ENCODE measurements at regions not wholly inside any gene's neighbourhood (a gene's known extent, or its start where the extent isn't known, plus 50 kb on each side); places are given as distances from the start of the nearest gene placed in this dataset.

DNA sequence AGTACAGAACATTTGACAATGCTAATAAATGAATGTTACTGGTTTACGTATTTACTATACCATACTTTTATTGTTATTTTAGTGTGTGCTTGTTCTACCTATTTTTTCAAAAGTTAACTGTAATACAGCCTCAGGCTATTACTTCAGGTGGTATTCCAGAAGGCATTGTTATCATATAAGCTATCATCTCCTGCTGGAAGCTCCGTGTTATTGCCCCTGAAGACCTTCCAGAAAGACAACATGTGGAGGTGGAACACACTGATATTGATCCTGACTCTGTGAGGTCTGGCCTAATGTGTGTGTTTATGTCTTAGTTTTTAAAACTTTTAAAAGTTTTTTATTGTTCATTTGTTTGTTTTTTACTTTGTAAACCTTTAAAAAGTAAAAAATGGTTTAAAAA is 509.8 kb upstream of the SPRY2 start:
- Histone ChIP-seq H3K4me1 (replicated peaks in 1 of 2) (no peaks in the 10 kb centered on the region), H3K9me3 (replicated peaks in 1 of 3) (no peaks in the 10 kb centered on the region), H3K27me3 (no peaks in the 10 kb centered on the region), H3K27ac (no peak overlapping the region), H3K36me3 (replicated peaks in 1 of 2) (no peaks in the 10 kb centered on the region), H3K4me3 (no peak overlapping the region)
- 78 to 87% (median 83%) methylated on average over 2 of the region's 2 CpGs for WGBS, 4 donors
- TF ChIP-seq, protein P1, sequence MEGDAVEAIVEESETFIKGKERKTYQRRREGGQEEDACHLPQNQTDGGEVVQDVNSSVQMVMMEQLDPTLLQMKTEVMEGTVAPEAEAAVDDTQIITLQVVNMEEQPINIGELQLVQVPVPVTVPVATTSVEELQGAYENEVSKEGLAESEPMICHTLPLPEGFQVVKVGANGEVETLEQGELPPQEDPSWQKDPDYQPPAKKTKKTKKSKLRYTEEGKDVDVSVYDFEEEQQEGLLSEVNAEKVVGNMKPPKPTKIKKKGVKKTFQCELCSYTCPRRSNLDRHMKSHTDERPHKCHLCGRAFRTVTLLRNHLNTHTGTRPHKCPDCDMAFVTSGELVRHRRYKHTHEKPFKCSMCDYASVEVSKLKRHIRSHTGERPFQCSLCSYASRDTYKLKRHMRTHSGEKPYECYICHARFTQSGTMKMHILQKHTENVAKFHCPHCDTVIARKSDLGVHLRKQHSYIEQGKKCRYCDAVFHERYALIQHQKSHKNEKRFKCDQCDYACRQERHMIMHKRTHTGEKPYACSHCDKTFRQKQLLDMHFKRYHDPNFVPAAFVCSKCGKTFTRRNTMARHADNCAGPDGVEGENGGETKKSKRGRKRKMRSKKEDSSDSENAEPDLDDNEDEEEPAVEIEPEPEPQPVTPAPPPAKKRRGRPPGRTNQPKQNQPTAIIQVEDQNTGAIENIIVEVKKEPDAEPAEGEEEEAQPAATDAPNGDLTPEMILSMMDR (IDR thresholded peaks at IDR 0.05) = no peak
- no peak for TF ChIP-seq POLR2A (IDR thresholded peaks at IDR 0.05)
- intact Hi-C loops (cut with DNase I) = no loop called here
- DNase-seq = no peak

DNA sequence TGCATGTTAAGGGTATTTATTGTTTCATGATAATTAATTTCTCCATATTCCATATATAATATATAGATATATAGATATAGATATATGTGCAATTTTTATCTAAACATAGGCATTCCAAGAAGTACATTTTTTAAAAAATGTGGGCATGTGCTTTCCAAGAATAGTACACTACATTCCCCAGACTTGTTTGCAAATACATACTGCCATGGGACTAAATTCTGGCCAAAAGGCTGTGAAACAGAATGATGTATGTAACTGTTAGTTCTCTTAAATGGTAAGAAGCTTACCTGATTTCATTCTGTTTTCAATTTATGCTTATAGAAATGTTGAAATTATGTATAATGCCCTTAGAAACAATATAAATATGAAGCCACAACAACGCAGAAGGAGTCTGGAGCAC is 503.2 kb upstream of the SPRY2 start:
- intact Hi-C loops (cut with DNase I) = no loop called here
- no peaks in the 10 kb centered on the region for H3K9me3 ChIP-seq (replicated peaks in 1 of 3)
- H3K27ac ChIP-seq = no peak overlapping the region

DNA sequence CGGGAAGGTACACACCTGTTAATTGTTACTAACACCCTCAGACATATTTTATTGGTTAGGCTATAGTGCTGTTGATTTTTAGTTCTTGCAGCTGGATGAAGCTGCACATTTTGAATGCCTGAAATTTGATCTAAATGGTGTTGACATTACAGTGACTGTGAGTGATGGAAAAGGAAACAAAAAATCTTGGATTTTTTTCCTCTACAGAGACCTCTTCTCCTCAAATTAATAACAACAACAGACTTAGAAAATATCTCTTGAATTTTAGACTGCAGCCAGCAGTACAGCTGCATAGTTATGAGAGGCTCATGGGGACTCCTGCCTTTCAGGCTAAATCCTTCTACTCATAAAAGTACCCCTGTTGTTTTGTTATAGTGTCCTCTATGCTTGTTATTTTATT is 500.5 kb upstream of the SPRY2 start:
- Histone ChIP-seq H3K27ac (no peak overlapping the region), H3K9me3 (replicated peaks in 1 of 3) (peaks cover 0 to under 1% (median 0%) of the 10 kb centered on the region in 3 donors), H3K36me3 (replicated peaks in 1 of 2) (no peaks in the 10 kb centered on the region), H3K27me3 (no peaks in the 10 kb centered on the region), H3K4me1 (replicated peaks in 1 of 2) (no peaks in the 10 kb centered on the region), H3K4me3 (no peak overlapping the region)
- WGBS, 4 donors = 57 to 68% (median 60%) methylated on average over 1 of the region's 1 CpG
- TF ChIP-seq POLR2A (IDR thresholded peaks at IDR 0.05) = no peak
- TF ChIP-seq, protein P1 (IDR thresholded peaks at IDR 0.05) = no peak
- no peak for DNase-seq
- intact Hi-C loops (cut with DNase I) = no loop called here

More for the DNA sequence above, 503.2 kb upstream of the SPRY2 start:
- TF ChIP-seq, protein P1 (IDR thresholded peaks at IDR 0.05) = no peak
- no peak for TF ChIP-seq POLR2A (IDR thresholded peaks at IDR 0.05)
- Histone ChIP-seq H3K4me3 (no peak overlapping the region), H3K27me3 (no peaks in the 10 kb centered on the region), H3K4me1 (replicated peaks in 1 of 2) (no peaks in the 10 kb centered on the region), H3K36me3 (replicated peaks in 1 of 2) (no peaks in the 10 kb centered on the region)
- 84 to 89% (median 86%) methylated on average over 1 of the region's 1 CpG for WGBS, 4 donors
- DNase-seq = no peak

DNA sequence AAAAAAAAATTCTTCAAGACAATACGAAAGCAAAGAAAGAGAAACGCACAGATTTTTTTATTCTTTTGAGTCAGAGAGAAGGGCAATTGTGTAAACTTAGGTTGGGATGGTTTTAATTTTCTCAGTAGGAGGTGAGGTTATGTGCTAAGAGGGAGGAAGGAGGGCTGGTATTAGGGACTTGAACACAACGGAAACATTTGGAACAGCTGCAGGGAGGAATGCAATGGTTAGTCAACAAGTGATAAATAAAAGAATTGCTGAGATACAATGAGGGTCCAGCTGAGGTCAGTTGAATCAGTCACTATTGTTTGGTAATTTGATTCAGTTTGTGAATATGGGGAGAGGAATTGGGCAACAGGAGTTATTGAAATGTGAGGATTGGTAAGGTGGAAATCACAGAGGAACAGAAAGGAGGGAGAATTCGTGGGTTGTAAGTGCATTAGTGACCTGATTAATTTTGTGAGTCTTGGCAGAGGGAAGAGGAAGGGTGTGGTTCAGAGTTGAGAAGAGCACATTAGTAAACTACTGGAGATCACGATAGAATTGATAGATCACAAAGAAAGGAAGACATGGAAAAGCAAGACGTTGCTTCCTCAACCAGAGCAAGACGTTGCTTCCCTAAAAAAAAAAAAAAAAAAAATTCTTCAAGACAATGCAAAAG is 499.5 kb upstream of the SPRY2 start:
- Histone ChIP-seq H3K4me1 (replicated peaks in 1 of 2) (no peaks in the 10 kb centered on the region), H3K27ac (no peak overlapping the region), H3K4me3 (no peak overlapping the region), H3K9me3 (replicated peaks in 1 of 3) (peaks cover 0 to 6% (median 0%) of the 10 kb centered on the region in 3 donors), H3K36me3 (replicated peaks in 1 of 2) (no peaks in the 10 kb centered on the region), H3K27me3 (no peaks in the 10 kb centered on the region)
- WGBS, 4 donors = 58 to 61% (median 60%) methylated on average over 7 of the region's 7 CpGs
- TF ChIP-seq POLR2A (IDR thresholded peaks at IDR 0.05) = no peak
- TF ChIP-seq, protein P1 (IDR thresholded peaks at IDR 0.05) = no peak
- intact Hi-C loops (cut with DNase I) = no loop called here
- no peak for DNase-seq
